Tibial nerve (tissue), 4 donors: ENCODE measurements at regions not wholly inside any gene's neighbourhood (a gene's known extent, or its start where the extent isn't known, plus 50 kb on each side); places are given as distances from the start of the nearest gene placed in this dataset.

Experiments
- CTCF ChIP-seq, 5 experiments: fragments of 200-600 bp in 3 of 5; fragments of 450-650 bp in 2 of 5; sonication (generic) in 3 of 5; IDR thresholded peaks; one replicate each; pipeline ENCODE4 v1.5.1; 2016 to 2019; ENCODE audit warnings: antibody characterized with exemption in 5 of 5, mild to moderate bottlenecking in 3 of 5, moderate library complexity in 2 of 5
- EP300 ChIP-seq, 2 donors: sonication (generic); formaldehyde crosslinking; IDR thresholded peaks; one replicate each; pipeline ENCODE4 v1.6.1; 2017; ENCODE audit warnings: antibody characterized with exemption in 2 of 2, mild to moderate bottlenecking in 1 of 2
- POLR2A ChIP-seq, 2 donors: fragments of 450-650 bp; IDR thresholded peaks; one replicate each; pipeline ENCODE4 v1.6.1; 2017; ENCODE audit warnings: antibody characterized with exemption in 2 of 2, mild to moderate bottlenecking in 2 of 2, moderate library complexity in 2 of 2

- TF ChIP-seq POLR2A (IDR thresholded peaks at IDR 0.05) (no peak), CTCF (IDR thresholded peaks at IDR 0.05) (no peak), EP300 (IDR thresholded peaks at IDR 0.05) (no peak)
These were observed 156.2 kb downstream of the KIF26A start for GRCh38 chr14:104294628-104294982.
